H7 (cell line): ENCODE measurements at regions not wholly inside any gene's neighbourhood (a gene's known extent, or its start where the extent isn't known, plus 50 kb on each side); places are given as distances from the start of the nearest gene placed in this dataset.

ENCODE experiments used
- DNase-seq: peaks from one replicate; pipeline ENCODE4 v3.0.0; 2012
- H3K27me3 ChIP-seq: 2 replicates; pipeline ENCODE4 v1.6.0; 2011; ENCODE audit warnings: mild to moderate bottlenecking, low read length; ENCODE audit not compliant: control insufficient read depth, insufficient read depth
- H3K36me3 ChIP-seq: replicated peaks from 2 replicates; pipeline ENCODE4 v1.5.1; 2011; ENCODE audit warnings: low read length; ENCODE audit not compliant: control insufficient read depth, insufficient read depth
- H3K4me3 ChIP-seq: 2 replicates; pipeline ENCODE4 v1.5.1; 2011; ENCODE audit warnings: low read depth, mild to moderate bottlenecking, control low read depth, low read length, moderate library complexity; ENCODE audit not compliant: insufficient read depth

GRCh38 chr5:68641211-68641610 lies 425.7 kb downstream of the PIK3R1 start:
- H3K36me3 ChIP-seq, result no peaks in the 10 kb centered on the region
- DNase-seq, result no peak
- H3K27me3 ChIP-seq, result no peaks in the 10 kb centered on the region
- H3K4me3 ChIP-seq, result no peak overlapping the region

DNA sequence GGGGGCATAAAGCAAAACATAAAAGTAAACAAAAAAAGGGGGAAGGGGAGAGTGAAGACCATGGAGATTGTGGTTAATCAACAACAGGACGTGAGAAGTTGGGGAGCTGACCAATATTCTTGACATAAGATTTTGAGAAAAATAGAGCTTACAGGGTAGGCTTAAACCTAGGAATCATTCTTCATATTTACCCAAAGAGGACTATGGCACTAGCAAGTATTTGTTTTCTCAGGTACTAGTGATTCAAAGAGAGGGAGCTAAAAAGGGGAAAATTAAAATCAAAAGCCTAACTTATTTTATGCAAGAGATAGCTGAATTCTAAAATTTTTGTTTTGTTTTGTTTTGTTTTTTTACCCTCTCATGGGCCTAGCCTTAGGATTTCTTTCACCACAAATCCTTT lies 427.5 kb downstream of the PIK3R1 start:
- DNase-seq, result no peak
- Histone ChIP-seq H3K4me3 (no peak overlapping the region), H3K36me3 (no peaks in the 10 kb centered on the region), H3K27me3 (no peaks in the 10 kb centered on the region)

DNA sequence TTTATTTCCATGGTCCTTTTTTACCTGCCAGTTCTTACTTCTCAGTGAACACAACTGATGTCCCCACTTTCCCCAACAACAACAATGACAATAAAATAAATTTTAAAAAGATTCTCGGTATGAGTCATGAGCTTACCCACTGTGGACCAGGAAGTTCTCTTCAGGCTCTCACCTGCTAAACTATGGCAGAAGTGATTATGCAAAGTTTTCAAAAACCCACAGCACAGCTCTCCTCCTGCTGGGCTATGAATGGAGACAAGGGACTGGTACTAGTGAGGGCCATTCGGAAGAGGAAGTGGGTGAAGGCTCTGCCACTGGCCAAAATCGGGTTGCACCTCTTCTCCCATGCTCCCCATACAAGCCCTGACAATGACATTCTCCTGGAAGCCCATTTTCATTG lies 429.4 kb downstream of the PIK3R1 start:
- no peak for DNase-seq

GRCh38 chr5:68646144-68646543 lies 430.6 kb downstream of the PIK3R1 start:
- no peak for DNase-seq
- Histone ChIP-seq H3K36me3 (no peaks in the 10 kb centered on the region), H3K4me3 (no peak overlapping the region), H3K27me3 (no peaks in the 10 kb centered on the region)

More for the DNA sequence above, 429.4 kb downstream of the PIK3R1 start:
- Histone ChIP-seq H3K36me3 (no peaks in the 10 kb centered on the region), H3K27me3 (no peaks in the 10 kb centered on the region), H3K4me3 (no peak overlapping the region)

DNA sequence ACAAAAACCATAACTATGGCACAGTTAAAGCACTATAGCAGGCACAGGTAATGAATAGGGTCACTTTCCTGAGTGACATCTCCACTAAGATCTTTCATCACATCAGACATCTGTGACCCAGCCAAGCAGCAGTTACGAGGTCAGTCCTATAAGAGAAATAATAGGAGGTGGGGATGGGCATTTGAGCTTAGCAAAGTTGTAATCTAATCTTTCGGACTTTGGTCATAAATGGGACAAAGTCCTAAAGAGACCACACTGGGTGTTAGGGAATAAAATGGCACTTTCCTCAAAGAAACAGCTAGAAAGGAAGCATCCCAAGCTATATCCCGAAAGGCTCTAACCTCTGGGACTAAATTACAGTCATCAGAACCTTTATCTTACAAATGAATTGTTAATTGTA lies 432.2 kb downstream of the PIK3R1 start:
- no peaks in the 10 kb centered on the region for H3K36me3 ChIP-seq
- H3K4me3 ChIP-seq, result no peak overlapping the region
- no peaks in the 10 kb centered on the region for H3K27me3 ChIP-seq
- no peak for DNase-seq

DNA sequence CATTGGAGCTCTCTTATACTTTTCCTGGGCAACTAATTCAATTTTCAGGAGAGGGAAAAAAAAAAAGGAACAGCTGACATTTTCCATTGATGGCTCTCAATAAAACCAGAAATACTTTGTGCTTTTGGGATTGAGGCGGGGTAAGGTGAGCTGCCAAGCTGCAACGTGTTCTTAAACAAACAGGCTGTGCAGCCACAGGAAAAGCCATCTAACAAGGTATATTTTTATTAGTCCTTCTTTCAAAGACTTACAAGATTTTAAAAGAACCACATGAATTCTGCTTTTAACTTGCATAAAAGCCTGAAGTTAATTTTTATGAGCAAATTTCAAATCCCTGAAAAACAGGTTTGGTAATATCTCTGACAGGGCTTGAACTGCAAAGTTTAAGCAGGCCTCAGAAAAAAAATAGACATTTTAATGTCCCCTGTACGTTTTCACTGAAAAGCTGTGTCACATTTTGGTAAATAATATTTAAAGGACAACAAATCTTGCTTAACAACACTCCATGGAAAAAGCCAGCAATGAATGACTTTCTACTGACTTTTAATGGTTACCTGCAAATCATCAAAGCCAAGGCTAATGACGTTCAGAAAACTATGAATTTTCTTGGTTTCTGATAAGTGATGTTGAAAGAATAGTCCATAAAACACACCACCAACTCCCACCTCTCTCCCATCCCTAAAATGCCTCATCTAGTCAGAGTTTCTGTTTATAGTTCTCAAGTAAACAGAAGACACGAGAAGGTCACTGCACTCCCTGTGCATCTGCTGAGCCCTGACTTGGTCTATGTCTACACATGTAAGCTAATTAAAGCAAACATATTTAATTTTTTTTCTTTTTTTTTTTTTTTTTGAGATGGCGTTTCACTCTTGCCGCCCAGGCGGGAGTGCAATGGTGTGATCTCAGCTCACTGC lies 433.6 kb downstream of the PIK3R1 start:
- no peaks in the 10 kb centered on the region for H3K27me3 ChIP-seq
- no peak overlapping the region for H3K4me3 ChIP-seq
- DNase-seq, result no peak
- H3K36me3 ChIP-seq, result no peaks in the 10 kb centered on the region

- Histone ChIP-seq H3K36me3 (no peaks in the 10 kb centered on the region), H3K27me3 (no peaks in the 10 kb centered on the region), H3K4me3 (no peak overlapping the region)
- DNase-seq, result no peak
These were observed 437.0 kb downstream of the PIK3R1 start for GRCh38 chr5:68652534-68652965.

DNA sequence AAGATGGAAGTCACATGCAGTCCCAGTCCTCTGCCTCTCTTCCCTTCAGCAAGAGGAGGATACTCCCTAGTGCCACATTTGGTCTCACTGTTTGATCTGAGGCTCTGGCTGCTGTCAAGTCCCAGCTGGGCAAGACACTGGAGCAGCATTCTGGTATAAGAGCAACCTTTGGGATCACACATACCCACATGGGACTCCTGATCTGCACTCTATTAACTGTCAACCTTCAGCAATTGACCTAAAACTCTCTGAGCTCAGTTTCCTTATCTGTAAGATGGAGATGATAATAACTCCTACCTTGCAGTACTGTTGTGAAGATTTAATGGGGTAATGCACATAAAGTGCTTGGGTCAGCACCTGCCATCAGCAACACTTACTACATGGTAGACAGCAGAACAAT lies 437.9 kb downstream of the PIK3R1 start:
- Histone ChIP-seq H3K4me3 (no peak overlapping the region), H3K27me3 (no peaks in the 10 kb centered on the region), H3K36me3 (no peaks in the 10 kb centered on the region)
- DNase-seq, result no peak

GRCh38 chr5:68657055-68657961 lies 436.5 kb upstream of the SLC30A5 start:
- Histone ChIP-seq H3K4me3 (no peak overlapping the region), H3K36me3 (no peaks in the 10 kb centered on the region), H3K27me3 (no peaks in the 10 kb centered on the region)
- no peak for DNase-seq

- DNase-seq, result no peak
- H3K27me3 ChIP-seq, result no peaks in the 10 kb centered on the region
These were observed 434.9 kb upstream of the SLC30A5 start for GRCh38 chr5:68658810-68659372.

GRCh38 chr5:68659881-68660280 lies 433.9 kb upstream of the SLC30A5 start:
- Histone ChIP-seq H3K36me3 (no peaks in the 10 kb centered on the region), H3K4me3 (no peak overlapping the region), H3K27me3 (no peaks in the 10 kb centered on the region)
- no peak for DNase-seq

More at GRCh38 chr5:68658810-68659372, 434.9 kb upstream of the SLC30A5 start:
- Histone ChIP-seq H3K4me3 (no peak overlapping the region), H3K36me3 (no peaks in the 10 kb centered on the region)

DNA sequence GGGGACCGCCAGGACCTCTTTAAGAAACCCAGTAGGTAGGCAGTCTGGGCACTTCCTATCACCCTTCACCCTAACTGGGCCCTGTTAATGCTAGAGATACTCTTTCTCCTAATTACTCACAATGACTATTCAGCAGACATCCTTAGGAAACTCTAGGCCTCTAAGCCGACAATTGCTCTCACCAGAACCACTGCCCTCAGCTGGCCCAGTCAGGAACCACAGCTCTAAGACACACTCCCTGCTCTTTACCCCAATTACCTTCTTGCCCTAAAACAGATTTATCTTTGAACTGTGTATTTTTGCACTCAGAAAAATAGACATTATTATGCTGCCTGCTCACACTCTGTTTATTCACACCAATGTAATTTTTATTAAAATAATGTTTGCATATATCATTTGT lies 432.6 kb upstream of the SLC30A5 start:
- no peaks in the 10 kb centered on the region for H3K27me3 ChIP-seq
- DNase-seq, result peak; percentile 2
- no peaks in the 10 kb centered on the region for H3K36me3 ChIP-seq
- no peak overlapping the region for H3K4me3 ChIP-seq

- Histone ChIP-seq H3K27me3 (no peaks in the 10 kb centered on the region), H3K4me3 (no peak overlapping the region), H3K36me3 (no peaks in the 10 kb centered on the region)
- no peak for DNase-seq
These were observed 431.0 kb upstream of the SLC30A5 start for GRCh38 chr5:68662804-68663307.

DNA sequence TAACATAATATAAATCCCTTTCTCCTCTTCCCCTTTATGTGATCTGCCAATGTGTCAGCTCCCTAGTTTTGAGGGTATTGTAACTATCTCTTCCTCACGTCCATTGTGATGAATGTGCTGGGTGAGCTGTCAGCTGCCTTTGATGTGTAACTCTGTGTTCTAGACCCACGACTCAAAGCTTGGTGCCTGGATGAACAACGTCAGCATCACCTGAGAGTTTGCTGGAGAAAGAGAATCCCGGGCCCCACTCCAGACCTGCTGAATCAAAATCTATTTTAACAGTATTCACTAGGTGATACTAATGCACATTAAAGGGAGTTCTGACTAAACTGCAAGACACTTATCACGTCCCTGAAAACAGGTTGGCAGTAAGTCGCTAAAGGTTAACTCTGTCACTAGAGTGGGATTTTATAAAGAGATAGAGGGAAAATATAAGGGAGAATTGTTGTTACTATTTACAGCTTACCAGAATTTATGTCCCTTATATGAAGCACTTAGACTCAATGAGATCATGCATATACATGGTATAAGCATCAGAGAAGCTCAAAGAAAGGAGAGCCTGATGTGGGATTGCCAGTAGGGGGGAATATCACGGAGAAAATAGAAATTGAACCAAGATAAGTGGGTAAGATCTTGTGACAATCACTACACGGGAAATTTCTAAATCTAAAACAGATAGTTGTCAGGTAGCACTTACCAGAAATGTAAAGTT lies 423.8 kb upstream of the SLC30A5 start:
- DNase-seq, result no peak

More for the DNA sequence above, 423.8 kb upstream of the SLC30A5 start:
- Histone ChIP-seq H3K4me3 (no peak overlapping the region), H3K36me3 (no peaks in the 10 kb centered on the region), H3K27me3 (no peaks in the 10 kb centered on the region)
